ENCODE measurements at regions not wholly inside any gene's neighbourhood (a gene's known extent, or its start where the extent isn't known, plus 50 kb on each side); places are given as distances from the start of the nearest gene placed in this dataset.

DNA sequence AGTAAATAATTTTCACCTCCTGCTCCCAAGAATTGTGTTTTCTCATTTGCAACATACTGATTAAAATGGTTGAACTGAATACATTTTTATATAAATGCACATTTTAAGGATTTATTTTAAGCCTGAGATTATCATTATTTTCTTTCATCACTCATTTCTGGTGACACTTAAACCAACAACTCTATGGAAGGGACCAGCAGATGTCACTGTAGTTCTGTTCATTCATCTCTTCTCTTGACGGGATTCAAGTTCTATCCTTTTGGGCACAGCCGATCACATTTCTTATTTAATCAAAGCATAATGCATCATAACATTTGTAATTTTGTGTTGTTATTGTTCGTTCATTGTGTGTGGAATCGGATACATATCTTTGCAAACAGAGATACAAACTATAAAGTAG lies 417.9 kb downstream of the HRH4 start:
- no TSS peak for BruUV-seq (replicated peaks)
- ChIA-PET CTCF (interaction anchor here (0.8 kb wide), 1 partner anchor 664 kb away, joined by 3 read pairs; no protein-coding TSS in a partner anchor), POLR2A (no interaction called here)
- H3K4me1 ChIP-seq (ENCODE audit: control insufficient read depth, insufficient read depth, low read length), result no peaks in the 10 kb centered on the region
- no peaks in the 10 kb centered on the region for H3K36me3 ChIP-seq (ENCODE audit: control insufficient read depth, insufficient read depth, low read length)
- DNase-seq (ENCODE audit: low read depth, low spot score) (no peak), ATAC-seq (no peak; the same call in 1 of the 2 replicates)
- no peak overlapping the region for H3K4me3 ChIP-seq (ENCODE audit: low read depth in 2 of 2, low read length in 2 of 2)
- H3K27ac ChIP-seq (ENCODE audit: low read length), result no peak overlapping the region
- TF ChIP-seq, protein P1, sequence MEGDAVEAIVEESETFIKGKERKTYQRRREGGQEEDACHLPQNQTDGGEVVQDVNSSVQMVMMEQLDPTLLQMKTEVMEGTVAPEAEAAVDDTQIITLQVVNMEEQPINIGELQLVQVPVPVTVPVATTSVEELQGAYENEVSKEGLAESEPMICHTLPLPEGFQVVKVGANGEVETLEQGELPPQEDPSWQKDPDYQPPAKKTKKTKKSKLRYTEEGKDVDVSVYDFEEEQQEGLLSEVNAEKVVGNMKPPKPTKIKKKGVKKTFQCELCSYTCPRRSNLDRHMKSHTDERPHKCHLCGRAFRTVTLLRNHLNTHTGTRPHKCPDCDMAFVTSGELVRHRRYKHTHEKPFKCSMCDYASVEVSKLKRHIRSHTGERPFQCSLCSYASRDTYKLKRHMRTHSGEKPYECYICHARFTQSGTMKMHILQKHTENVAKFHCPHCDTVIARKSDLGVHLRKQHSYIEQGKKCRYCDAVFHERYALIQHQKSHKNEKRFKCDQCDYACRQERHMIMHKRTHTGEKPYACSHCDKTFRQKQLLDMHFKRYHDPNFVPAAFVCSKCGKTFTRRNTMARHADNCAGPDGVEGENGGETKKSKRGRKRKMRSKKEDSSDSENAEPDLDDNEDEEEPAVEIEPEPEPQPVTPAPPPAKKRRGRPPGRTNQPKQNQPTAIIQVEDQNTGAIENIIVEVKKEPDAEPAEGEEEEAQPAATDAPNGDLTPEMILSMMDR (IDR thresholded peaks at IDR 0.05), result peak; percentile 46; the same call in 1 of the 2 replicates
- TF ChIP-seq, protein P2, sequence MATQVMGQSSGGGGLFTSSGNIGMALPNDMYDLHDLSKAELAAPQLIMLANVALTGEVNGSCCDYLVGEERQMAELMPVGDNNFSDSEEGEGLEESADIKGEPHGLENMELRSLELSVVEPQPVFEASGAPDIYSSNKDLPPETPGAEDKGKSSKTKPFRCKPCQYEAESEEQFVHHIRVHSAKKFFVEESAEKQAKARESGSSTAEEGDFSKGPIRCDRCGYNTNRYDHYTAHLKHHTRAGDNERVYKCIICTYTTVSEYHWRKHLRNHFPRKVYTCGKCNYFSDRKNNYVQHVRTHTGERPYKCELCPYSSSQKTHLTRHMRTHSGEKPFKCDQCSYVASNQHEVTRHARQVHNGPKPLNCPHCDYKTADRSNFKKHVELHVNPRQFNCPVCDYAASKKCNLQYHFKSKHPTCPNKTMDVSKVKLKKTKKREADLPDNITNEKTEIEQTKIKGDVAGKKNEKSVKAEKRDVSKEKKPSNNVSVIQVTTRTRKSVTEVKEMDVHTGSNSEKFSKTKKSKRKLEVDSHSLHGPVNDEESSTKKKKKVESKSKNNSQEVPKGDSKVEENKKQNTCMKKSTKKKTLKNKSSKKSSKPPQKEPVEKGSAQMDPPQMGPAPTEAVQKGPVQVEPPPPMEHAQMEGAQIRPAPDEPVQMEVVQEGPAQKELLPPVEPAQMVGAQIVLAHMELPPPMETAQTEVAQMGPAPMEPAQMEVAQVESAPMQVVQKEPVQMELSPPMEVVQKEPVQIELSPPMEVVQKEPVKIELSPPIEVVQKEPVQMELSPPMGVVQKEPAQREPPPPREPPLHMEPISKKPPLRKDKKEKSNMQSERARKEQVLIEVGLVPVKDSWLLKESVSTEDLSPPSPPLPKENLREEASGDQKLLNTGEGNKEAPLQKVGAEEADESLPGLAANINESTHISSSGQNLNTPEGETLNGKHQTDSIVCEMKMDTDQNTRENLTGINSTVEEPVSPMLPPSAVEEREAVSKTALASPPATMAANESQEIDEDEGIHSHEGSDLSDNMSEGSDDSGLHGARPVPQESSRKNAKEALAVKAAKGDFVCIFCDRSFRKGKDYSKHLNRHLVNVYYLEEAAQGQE (IDR thresholded peaks at IDR 0.05; ENCODE audit: insufficient read depth in 1 of 2, low read depth in 2 of 2, low read length in 1 of 2), result no peak
- no peaks in the 10 kb centered on the region for H3K9me3 ChIP-seq (ENCODE audit: control insufficient read depth, insufficient read depth, low read depth, low read length)
- intact Hi-C loops (cut with micrococcal nuclease; ENCODE audit: unreplicated experiment) (loop anchor here (10.0 kb wide), 1 partner anchor 1017 kb away; no protein-coding TSS in a partner anchor), in situ Hi-C loops (cut with HindIII; ENCODE audit: low pct_unique_long_range_greater_than_20kb, low sequenced_read_pairs) (no loop called here)
- H3K27me3 ChIP-seq (ENCODE audit: control insufficient read depth, insufficient read depth, low read length), result no peaks in the 10 kb centered on the region

DNA sequence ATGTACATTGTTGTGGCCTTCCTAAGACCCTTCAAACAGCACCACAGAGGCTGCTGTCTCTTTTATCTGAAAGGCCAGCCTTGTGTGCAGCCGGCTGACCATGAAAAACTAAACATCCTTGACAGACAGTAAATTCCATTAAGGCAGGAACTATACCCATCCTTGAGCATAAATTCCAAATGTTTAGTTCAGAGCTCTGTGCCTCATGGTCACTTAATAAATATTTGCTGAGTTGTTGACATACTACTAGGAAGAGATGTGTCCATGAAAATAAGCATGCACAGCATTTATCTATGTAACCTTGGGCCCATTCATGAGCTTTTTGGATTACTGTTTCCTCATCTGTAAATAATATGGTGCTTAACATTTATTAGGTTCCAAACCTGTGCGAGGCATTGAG lies 424.8 kb downstream of the HRH4 start:
- Histone ChIP-seq H3K27ac (ENCODE audit: low read length) (no peak overlapping the region), H3K4me1 (ENCODE audit: control insufficient read depth, insufficient read depth, low read length) (no peaks in the 10 kb centered on the region), H3K27me3 (ENCODE audit: control insufficient read depth, insufficient read depth, low read length) (no peaks in the 10 kb centered on the region), H3K36me3 (ENCODE audit: control insufficient read depth, insufficient read depth, low read length) (no peaks in the 10 kb centered on the region), H3K4me3 (ENCODE audit: low read depth in 2 of 2, low read length in 2 of 2) (no peak overlapping the region), H3K9me3 (ENCODE audit: control insufficient read depth, insufficient read depth, low read depth, low read length) (no peaks in the 10 kb centered on the region)
- intact Hi-C loops (cut with micrococcal nuclease; ENCODE audit: unreplicated experiment) (no loop called here), in situ Hi-C loops (cut with HindIII; ENCODE audit: low pct_unique_long_range_greater_than_20kb, low sequenced_read_pairs) (no loop called here)
- no peak for ATAC-seq
- TF ChIP-seq, protein P2 (IDR thresholded peaks at IDR 0.05; ENCODE audit: insufficient read depth in 1 of 2, low read depth in 2 of 2, low read length in 1 of 2), result no peak
- TF ChIP-seq, protein P1 (IDR thresholded peaks at IDR 0.05), result no peak
- no peak for TF ChIP-seq SIN3A (IDR thresholded peaks at IDR 0.05; ENCODE audit: borderline replicate concordance, insufficient read depth, low read depth, low read length)
- no peak for TF ChIP-seq POLR2AphosphoS5 (IDR thresholded peaks at IDR 0.05; ENCODE audit: low read depth, low read length)
- TF ChIP-seq TCF7L2 (IDR thresholded peaks at IDR 0.05; ENCODE audit: low read depth, low read length), result no peak
- DNase-seq (ENCODE audit: low read depth, low spot score), result no peak
- CTCF ChIA-PET, result no interaction called here
- POLR2A ChIA-PET, result interaction anchor here (0.6 kb wide), 1 partner anchor 213 kb away, joined by 3 read pairs; no protein-coding TSS in a partner anchor
- no TSS peak for BruUV-seq (replicated peaks)
